GM18499 (cell line): ENCODE measurements at regions not wholly inside any gene's neighbourhood (a gene's known extent, or its start where the extent isn't known, plus 50 kb on each side); places are given as distances from the start of the nearest gene placed in this dataset.
"Not testable (repeated sequence)": the region's sequence is repeated elsewhere in the genome, so short reads cannot be mapped to it uniquely, and the experiment has no call there.

Source experiments
- ATAC-seq: cut with Tn5 transposase; IDR thresholded peaks from one replicate; pipeline ENCODE4 v1.9.1; 2021; ENCODE audit warnings: moderate number of reproducible peaks; ENCODE audit not compliant: insufficient read depth, unreplicated experiment

GRCh38 chr18:68164909-68165308 is 550.0 kb downstream of the TMX3 start:
- no peak for ATAC-seq

GRCh38 chr18:68153821-68154220 is 561.1 kb downstream of the TMX3 start:
- ATAC-seq, result not testable (repeated sequence)

GRCh38 chr18:68152770-68153169 is 562.1 kb downstream of the TMX3 start:
- ATAC-seq, result no peak

GRCh38 chr18:68150961-68151360 is 563.9 kb downstream of the TMX3 start:
- no peak for ATAC-seq

GRCh38 chr18:68148863-68149262 is 566.0 kb downstream of the TMX3 start:
- no peak for ATAC-seq

GRCh38 chr18:68147728-68148127 is 567.2 kb downstream of the TMX3 start:
- no peak for ATAC-seq

- ATAC-seq, result no peak
These were observed 593.1 kb downstream of the TMX3 start for GRCh38 chr18:68121826-68122225.

- no peak for ATAC-seq
These were observed 593.6 kb downstream of the TMX3 start for GRCh38 chr18:68121308-68121707.

- no peak for ATAC-seq
These were observed 598.5 kb upstream of the DSEL start for GRCh38 chr18:68114989-68115388.

GRCh38 chr18:68104036-68104435 is 587.5 kb upstream of the DSEL start:
- ATAC-seq, result no peak

- no peak for ATAC-seq
These were observed 587.0 kb upstream of the DSEL start for GRCh38 chr18:68103561-68103960.

- no peak for ATAC-seq
These were observed 585.6 kb upstream of the DSEL start for GRCh38 chr18:68102117-68102516.

- ATAC-seq, result no peak
These were observed 582.1 kb upstream of the DSEL start for GRCh38 chr18:68098655-68099054.

GRCh38 chr18:68086481-68086880 is 570.0 kb upstream of the DSEL start:
- no peak for ATAC-seq

- no peak for ATAC-seq
These were observed 568.7 kb upstream of the DSEL start for GRCh38 chr18:68085251-68085650.

GRCh38 chr18:68083776-68084175 is 567.3 kb upstream of the DSEL start:
- ATAC-seq, result no peak

GRCh38 chr18:68083131-68083530 is 566.6 kb upstream of the DSEL start:
- no peak for ATAC-seq

GRCh38 chr18:68072744-68073143 is 556.2 kb upstream of the DSEL start:
- no peak for ATAC-seq

- ATAC-seq, result no peak
These were observed 544.4 kb upstream of the DSEL start for GRCh38 chr18:68060871-68061270.

GRCh38 chr18:68056936-68057335 is 540.4 kb upstream of the DSEL start:
- no peak for ATAC-seq

- no peak for ATAC-seq
These were observed 538.1 kb upstream of the DSEL start for GRCh38 chr18:68054669-68055068.

- no peak for ATAC-seq
These were observed 536.8 kb upstream of the DSEL start for GRCh38 chr18:68053290-68053689.

GRCh38 chr18:68041327-68041726 is 524.8 kb upstream of the DSEL start:
- no peak for ATAC-seq
